OCI-LY7 (cell line): ENCODE measurements at regions not wholly inside any gene's neighbourhood (a gene's known extent, or its start where the extent isn't known, plus 50 kb on each side); places are given as distances from the start of the nearest gene placed in this dataset.

Experiments used
- CTCF ChIP-seq: fragments of 200-600 bp; sonication (generic); conservative IDR thresholded peaks from 2 replicates; pipeline ENCODE4 v1.5.1; 2014; ENCODE audit warnings: mild to moderate bottlenecking, antibody characterized with exemption, low read length, moderate library complexity, mixed read lengths
- EZH2phosphoT487 ChIP-seq: fragments of 200-600 bp; sonication (generic); IDR thresholded peaks from 2 replicates; pipeline ENCODE4 v1.6.1; 2018; ENCODE audit warnings: low read depth, borderline replicate concordance, mild to moderate bottlenecking, mixed run types, antibody characterized with exemption, low read length, moderate library complexity, mixed read lengths

- TF ChIP-seq CTCF, result no peak
- no peak for TF ChIP-seq EZH2phosphoT487
Measured at GRCh38 chr2:175854665-175855064, 147.4 kb downstream of the LNPK start.
